Adrenal gland (tissue), 5 donors: ENCODE measurements at regions not wholly inside any gene's neighbourhood (a gene's known extent, or its start where the extent isn't known, plus 50 kb on each side); places are given as distances from the start of the nearest gene placed in this dataset.
"Not testable (repeated sequence)": the region's sequence is repeated elsewhere in the genome, so short reads cannot be mapped to it uniquely, and the experiment has no call there.

Source experiments
- POLR2A ChIP-seq, 2 donors: fragments of 450-650 bp; IDR thresholded peaks; one replicate each; pipeline ENCODE4 v1.6.1; 2017; ENCODE audit warnings: antibody characterized with exemption in 2 of 2, mild to moderate bottlenecking in 2 of 2, moderate library complexity in 1 of 2
- TF ChIP-seq, protein P1 (sequence below), 6 experiments: fragments of 450-650 bp in 4 of 6; fragments of 200-600 bp in 2 of 6; sonication (generic) in 1 of 6; IDR thresholded peaks; 1 replicate in 5 of 6; 2 replicates in 1 of 6; pipeline versions ENCODE4 v1.5.1 to v1.8.0; 2016 to 2021; ENCODE audit warnings: antibody characterized with exemption in 6 of 6, mild to moderate bottlenecking in 2 of 6, moderate library complexity in 1 of 6
- donor health status: DM: no; HTN: no; CAD: no.

DNA sequence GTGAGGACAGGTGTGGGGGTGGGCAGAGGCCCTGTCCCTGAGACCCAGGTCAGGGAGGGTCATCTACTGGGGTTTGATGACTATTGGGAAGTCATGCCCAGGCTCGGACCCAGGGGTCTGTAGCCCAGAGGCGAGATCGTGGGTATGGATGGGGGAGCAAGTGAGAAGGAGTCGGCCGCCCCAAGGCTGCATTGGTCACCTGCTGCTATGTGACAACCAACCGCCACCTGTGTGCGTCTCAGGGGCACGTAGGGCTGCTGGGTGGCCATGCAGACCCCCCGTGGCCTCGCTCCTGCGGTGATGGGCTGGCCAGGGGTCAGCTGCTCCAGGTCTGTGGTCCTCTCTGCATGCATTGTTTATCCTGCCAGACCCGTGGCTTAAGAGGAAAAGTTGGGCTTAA is 138.5 kb downstream of the ZNF479 start:
- TF ChIP-seq, protein P1, sequence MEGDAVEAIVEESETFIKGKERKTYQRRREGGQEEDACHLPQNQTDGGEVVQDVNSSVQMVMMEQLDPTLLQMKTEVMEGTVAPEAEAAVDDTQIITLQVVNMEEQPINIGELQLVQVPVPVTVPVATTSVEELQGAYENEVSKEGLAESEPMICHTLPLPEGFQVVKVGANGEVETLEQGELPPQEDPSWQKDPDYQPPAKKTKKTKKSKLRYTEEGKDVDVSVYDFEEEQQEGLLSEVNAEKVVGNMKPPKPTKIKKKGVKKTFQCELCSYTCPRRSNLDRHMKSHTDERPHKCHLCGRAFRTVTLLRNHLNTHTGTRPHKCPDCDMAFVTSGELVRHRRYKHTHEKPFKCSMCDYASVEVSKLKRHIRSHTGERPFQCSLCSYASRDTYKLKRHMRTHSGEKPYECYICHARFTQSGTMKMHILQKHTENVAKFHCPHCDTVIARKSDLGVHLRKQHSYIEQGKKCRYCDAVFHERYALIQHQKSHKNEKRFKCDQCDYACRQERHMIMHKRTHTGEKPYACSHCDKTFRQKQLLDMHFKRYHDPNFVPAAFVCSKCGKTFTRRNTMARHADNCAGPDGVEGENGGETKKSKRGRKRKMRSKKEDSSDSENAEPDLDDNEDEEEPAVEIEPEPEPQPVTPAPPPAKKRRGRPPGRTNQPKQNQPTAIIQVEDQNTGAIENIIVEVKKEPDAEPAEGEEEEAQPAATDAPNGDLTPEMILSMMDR (IDR thresholded peaks at IDR 0.05) = not testable (repeated sequence)
- TF ChIP-seq POLR2A (IDR thresholded peaks at IDR 0.05) = not testable (repeated sequence)
